WTC11 (cell line): ENCODE measurements at regions not wholly inside any gene's neighbourhood (a gene's known extent, or its start where the extent isn't known, plus 50 kb on each side); places are given as distances from the start of the nearest gene placed in this dataset.

Experiments
- ATAC-seq: fragments of 200-7000 bp; cut with Tn5 transposase; 2 replicates; pipeline ENCODE4 v1.10.0; 2021; ENCODE audit warnings: mild to moderate bottlenecking, moderate library complexity
- CTCF ChIA-PET: fragments of 300-600 bp; sonication (Branson Sonifier 250); formaldehyde crosslinking; loops from one replicate; lab custom pipeline; 2021; ENCODE audit warnings: antibody characterized with exemption; lab: Charles Lee
- POLR2A ChIA-PET: fragments of 350-600 bp; sonication (Branson Sonifier 250); formaldehyde crosslinking; loops from one replicate; lab custom pipeline; 2021; ENCODE audit warnings: antibody characterized with exemption; lab: Charles Lee
- DNase-seq: peaks from one replicate; pipeline ENCODE4 v3.0.0; 2021; ENCODE audit warnings: low spot score
- H3K27ac Mint-ChIP-seq: 2 replicates; pipeline ENCODE4 v1.8.0; 2021; ENCODE audit warnings: mixed read lengths
- H3K27me3 Mint-ChIP-seq: 2 replicates; pipeline ENCODE4 v1.8.0; 2021; ENCODE audit warnings: low read depth, mild to moderate bottlenecking, moderate library complexity, mixed read lengths
- H3K36me3 Mint-ChIP-seq: 2 replicates; pipeline ENCODE4 v1.8.0; 2021; ENCODE audit warnings: mixed read lengths
- H3K4me1 Mint-ChIP-seq: 2 replicates; pipeline ENCODE4 v1.8.0; 2022; ENCODE audit warnings: mixed read lengths
- H3K4me3 Mint-ChIP-seq: 2 replicates; pipeline ENCODE4 v1.8.0; 2021; ENCODE audit warnings: mild to moderate bottlenecking, moderate library complexity, mixed read lengths
- H3K9me3 Mint-ChIP-seq: 2 replicates; pipeline ENCODE4 v1.8.0; 2021; ENCODE audit warnings: mixed read lengths
- CREB1 ChIP-seq: sonication (generic); formaldehyde crosslinking; IDR thresholded peaks from 2 replicates; pipeline ENCODE4 v1.8.0; 2023; ENCODE audit warnings: mild to moderate bottlenecking, missing genetic modification reagents
- CREM ChIP-seq: sonication (generic); formaldehyde crosslinking; IDR thresholded peaks from 2 replicates; pipeline ENCODE4 v1.8.1; 2022; ENCODE audit warnings: mild to moderate bottlenecking, missing genetic modification reagents, moderate library complexity
- CTCF ChIP-seq: fragments of 200-600 bp; IDR thresholded peaks from 2 replicates; pipeline ENCODE4 v1.8.0; 2022; ENCODE audit warnings: antibody characterized with exemption
- E2F1 ChIP-seq: sonication (generic); formaldehyde crosslinking; IDR thresholded peaks from 2 replicates; pipeline ENCODE4 v1.8.0; 2022; ENCODE audit warnings: mild to moderate bottlenecking, missing genetic modification reagents
- ESRRA ChIP-seq: sonication (generic); formaldehyde crosslinking; IDR thresholded peaks from 2 replicates; pipeline ENCODE4 v1.8.1; 2022; ENCODE audit warnings: mild to moderate bottlenecking, missing genetic modification reagents, borderline replicate concordance
- ETV6 ChIP-seq: sonication (generic); formaldehyde crosslinking; IDR thresholded peaks from 2 replicates; pipeline ENCODE4 v1.8.1; 2022; ENCODE audit warnings: mild to moderate bottlenecking, missing genetic modification reagents
- FOXK1 ChIP-seq: sonication (generic); formaldehyde crosslinking; IDR thresholded peaks from 2 replicates; pipeline ENCODE4 v1.8.0; 2022; ENCODE audit warnings: mild to moderate bottlenecking, moderate library complexity, missing genetic modification reagents
- HMGA2 ChIP-seq: fragments of 250-450 bp; sonication (Bioruptor Pico); IDR thresholded peaks from 2 replicates; pipeline ENCODE4 v1.4.0; 2021; ENCODE audit warnings: mild to moderate bottlenecking, moderate library complexity
- HMGXB4 ChIP-seq: sonication (generic); formaldehyde crosslinking; IDR thresholded peaks from 2 replicates; pipeline ENCODE4 v1.8.1; 2023; ENCODE audit warnings: mild to moderate bottlenecking, moderate library complexity, missing genetic modification reagents
- IRF2 ChIP-seq: sonication (generic); formaldehyde crosslinking; IDR thresholded peaks from 2 replicates; pipeline ENCODE4 v1.8.0; 2022; ENCODE audit warnings: low read depth, missing genetic modification reagents, borderline replicate concordance
- JAZF1 ChIP-seq: fragments of 250-450 bp; sonication (Bioruptor Pico); IDR thresholded peaks from 2 replicates; pipeline ENCODE4 v1.9.0; 2021; ENCODE audit warnings: moderate library complexity, mild to moderate bottlenecking, inconsistent platforms
- JUN ChIP-seq: sonication (generic); formaldehyde crosslinking; IDR thresholded peaks from 2 replicates; pipeline ENCODE4 v1.8.0; 2023; ENCODE audit warnings: mild to moderate bottlenecking, missing genetic modification reagents
- KAT7 ChIP-seq: sonication (generic); formaldehyde crosslinking; IDR thresholded peaks from 2 replicates; pipeline ENCODE4 v1.8.1; 2023; ENCODE audit warnings: missing genetic modification reagents, mild to moderate bottlenecking, borderline replicate concordance
- NFYB ChIP-seq: sonication (generic); formaldehyde crosslinking; conservative IDR thresholded peaks from 2 replicates; pipeline ENCODE4 v1.8.0; 2022; ENCODE audit warnings: low read depth, missing genetic modification reagents
- PRRX2 ChIP-seq: fragments of 250-450 bp; sonication (Bioruptor Pico); IDR thresholded peaks from 2 replicates; pipeline ENCODE4 v1.8.0; 2021; ENCODE audit warnings: mild to moderate bottlenecking
- RORB ChIP-seq: fragments of 250-450 bp; sonication (Bioruptor Pico); IDR thresholded peaks from 2 replicates; pipeline ENCODE4 v1.9.0; 2021; ENCODE audit warnings: mild to moderate bottlenecking
- TCF7 ChIP-seq: sonication (generic); formaldehyde crosslinking; IDR thresholded peaks from 2 replicates; pipeline ENCODE4 v1.8.0; 2022; ENCODE audit warnings: mild to moderate bottlenecking, low read depth, missing genetic modification reagents, moderate library complexity
- TEAD1 ChIP-seq: sonication (generic); formaldehyde crosslinking; IDR thresholded peaks from 2 replicates; pipeline ENCODE4 v1.8.0; 2022; ENCODE audit warnings: mild to moderate bottlenecking, missing genetic modification reagents
- ZNF121 ChIP-seq: sonication (generic); formaldehyde crosslinking; IDR thresholded peaks from 2 replicates; pipeline ENCODE4 v1.8.0; 2023; ENCODE audit warnings: missing genetic modification reagents
- ZNF138 ChIP-seq: sonication (generic); formaldehyde crosslinking; conservative IDR thresholded peaks from 2 replicates; pipeline ENCODE4 v1.8.1; 2022; ENCODE audit warnings: mild to moderate bottlenecking, moderate library complexity, missing genetic modification reagents
- ZNF232 ChIP-seq: sonication (generic); formaldehyde crosslinking; IDR thresholded peaks from 2 replicates; pipeline ENCODE4 v1.8.0; 2022; ENCODE audit warnings: mild to moderate bottlenecking, missing genetic modification reagents
- ZNF263 ChIP-seq: sonication (generic); formaldehyde crosslinking; IDR thresholded peaks from 2 replicates; pipeline ENCODE4 v1.8.1; 2022; ENCODE audit warnings: low read depth, mild to moderate bottlenecking, moderate library complexity, missing genetic modification reagents
- ZNF396 ChIP-seq: fragments of 250-450 bp; sonication (Bioruptor Pico); IDR thresholded peaks from 2 replicates; pipeline ENCODE4 v1.8.0; 2021; ENCODE audit warnings: mild to moderate bottlenecking, moderate library complexity, borderline replicate concordance
- ZNF423 ChIP-seq: fragments of 250-450 bp; sonication (Bioruptor Pico); IDR thresholded peaks from 2 replicates; pipeline ENCODE4 v2.1.2; 2022; ENCODE audit warnings: mild to moderate bottlenecking, moderate library complexity
- ZNF671 ChIP-seq: fragments of 250-450 bp; sonication (Bioruptor Pico); IDR thresholded peaks from 2 replicates; pipeline ENCODE4 v1.8.0; 2021; ENCODE audit warnings: mild to moderate bottlenecking
- ZSCAN18 ChIP-seq: fragments of 250-450 bp; sonication (Bioruptor Pico); IDR thresholded peaks from 2 replicates; pipeline ENCODE4 v2.1.2; 2022; ENCODE audit warnings: mild to moderate bottlenecking, moderate library complexity
- TF ChIP-seq, protein P1 (sequence below): sonication (generic); formaldehyde crosslinking; IDR thresholded peaks from 2 replicates; pipeline ENCODE4 v1.8.1; 2022; ENCODE audit warnings: mild to moderate bottlenecking, moderate library complexity, missing genetic modification reagents
- TF ChIP-seq, protein P2 (sequence below): sonication (generic); formaldehyde crosslinking; IDR thresholded peaks from 2 replicates; pipeline ENCODE4 v1.8.0; 2022; ENCODE audit warnings: mild to moderate bottlenecking, missing genetic modification reagents

- Mint-ChIP-seq H3K36me3 (peaks cover 17% of the 10 kb centered on the region), H3K4me3 (no peak overlapping the region), H3K27ac (no peak overlapping the region), H3K27me3 (no peaks in the 10 kb centered on the region; the same call in 1 of the 2 replicates), H3K4me1 (no peaks in the 10 kb centered on the region), H3K9me3 (peaks cover 15% of the 10 kb centered on the region)
- POLR2A ChIA-PET, result no interaction called here
- DNase-seq (peak; percentile 16), ATAC-seq (peak; percentile 71)
- CTCF ChIA-PET, result no interaction called here
- TF ChIP-seq ZSCAN18 (no peak), ZNF232 (CRISPR knock-in tag) (no peak), CTCF (peak; percentile 26; the same call in 1 of the 2 replicates), HMGA2 (CRISPR knock-in tag) (no peak), ZNF121 (CRISPR knock-in tag) (no peak), ZNF396 (CRISPR knock-in tag) (no peak), ESRRA (CRISPR knock-in tag) (peak; percentile 99)
- TF ChIP-seq, protein P1, sequence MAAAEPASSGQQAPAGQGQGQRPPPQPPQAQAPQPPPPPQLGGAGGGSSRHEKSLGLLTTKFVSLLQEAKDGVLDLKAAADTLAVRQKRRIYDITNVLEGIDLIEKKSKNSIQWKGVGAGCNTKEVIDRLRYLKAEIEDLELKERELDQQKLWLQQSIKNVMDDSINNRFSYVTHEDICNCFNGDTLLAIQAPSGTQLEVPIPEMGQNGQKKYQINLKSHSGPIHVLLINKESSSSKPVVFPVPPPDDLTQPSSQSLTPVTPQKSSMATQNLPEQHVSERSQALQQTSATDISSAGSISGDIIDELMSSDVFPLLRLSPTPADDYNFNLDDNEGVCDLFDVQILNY (CRISPR knock-in tag), result no peak
- TF ChIP-seq, protein P2, sequence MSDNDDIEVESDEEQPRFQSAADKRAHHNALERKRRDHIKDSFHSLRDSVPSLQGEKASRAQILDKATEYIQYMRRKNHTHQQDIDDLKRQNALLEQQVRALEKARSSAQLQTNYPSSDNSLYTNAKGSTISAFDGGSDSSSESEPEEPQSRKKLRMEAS, result 0 out of 2 replicates have a peak, but pooled peaks have one; percentile 36
Measured at GRCh38 chrX:26783512-26784225, 567.7 kb downstream of the MAGEB5 start.

- Mint-ChIP-seq H3K4me3 (no peak overlapping the region), H3K27me3 (no peaks in the 10 kb centered on the region; the same call in 1 of the 2 replicates), H3K9me3 (peaks cover 45% of the 10 kb centered on the region), H3K36me3 (peaks cover 45% of the 10 kb centered on the region), H3K27ac (no peak overlapping the region), H3K4me1 (no peaks in the 10 kb centered on the region)
- CTCF ChIA-PET, result no interaction called here
- POLR2A ChIA-PET, result no interaction called here
- ATAC-seq (no peak), DNase-seq (no peak)
- TF ChIP-seq RORB (CRISPR knock-in tag) (no peak), ZNF671 (no peak), FOXK1 (no peak), HMGXB4 (CRISPR knock-in tag) (no peak), ETV6 (CRISPR knock-in tag) (no peak), PRRX2 (CRISPR knock-in tag) (no peak), KAT7 (CRISPR knock-in tag) (no peak), TCF7 (CRISPR knock-in tag) (no peak), NFYB (CRISPR knock-in tag) (no peak), JUN (CRISPR knock-in tag) (no peak), TEAD1 (CRISPR knock-in tag) (no peak), ZNF423 (no peak), IRF2 (CRISPR knock-in tag) (no peak), CREB1 (CRISPR knock-in tag) (no peak), CREM (CRISPR knock-in tag) (no peak), JAZF1 (CRISPR knock-in tag) (no peak), ZNF138 (CRISPR knock-in tag) (no peak), E2F1 (CRISPR knock-in tag) (no peak), ZNF263 (CRISPR knock-in tag) (no peak)
Measured at GRCh38 chrX:26778320-26778888, 562.4 kb downstream of the MAGEB5 start.
